ENCODE measurements at regions not wholly inside any gene's neighbourhood (a gene's known extent, or its start where the extent isn't known, plus 50 kb on each side); places are given as distances from the start of the nearest gene placed in this dataset.
"Not testable (repeated sequence)": the region's sequence is repeated elsewhere in the genome, so short reads cannot be mapped to it uniquely, and the experiment has no call there.

- DNase-seq (ENCODE audit: low spot score) = no peak
- ATAC-seq = no peak
- intact Hi-C loops (cut with DNase I) = loop anchor here (5.0 kb wide), 1 partner anchor 127 kb away; no protein-coding TSS in a partner anchor
Observed at GRCh38 chr2:64914735-64915509, 74.3 kb upstream of the SLC1A4 start.

GRCh38 chr2:64915510-64915900 lies 73.7 kb upstream of the SLC1A4 start:
- intact Hi-C loops (cut with DNase I) = loop anchor here (5.0 kb wide), 1 partner anchor 127 kb away; no protein-coding TSS in a partner anchor
- no peak for ATAC-seq
- no peak for DNase-seq (ENCODE audit: low spot score)

- intact Hi-C loops (cut with DNase I) = loop anchor here (5.0 kb wide), 1 partner anchor 124 kb away; no protein-coding TSS in a partner anchor
- no peak for DNase-seq (ENCODE audit: low spot score)
- no peak for ATAC-seq
Observed at GRCh38 chr2:64918220-64918886, 70.8 kb upstream of the SLC1A4 start.

- intact Hi-C loops (cut with DNase I) = loop anchor here (5.0 kb wide), 1 partner anchor 123 kb away; no protein-coding TSS in a partner anchor
- ATAC-seq (no peak), DNase-seq (ENCODE audit: low spot score) (no peak)
Observed at GRCh38 chr2:64919261-64919660, 69.9 kb upstream of the SLC1A4 start.

- ATAC-seq (no peak), DNase-seq (ENCODE audit: low spot score) (no peak)
- intact Hi-C loops (cut with DNase I) = no loop called here
Observed at GRCh38 chr2:64922482-64923384, 66.5 kb upstream of the SLC1A4 start.

GRCh38 chr2:64923385-64923710 lies 65.9 kb upstream of the SLC1A4 start:
- intact Hi-C loops (cut with DNase I) = no loop called here
- DNase-seq (ENCODE audit: low spot score) (no peak), ATAC-seq (no peak)

GRCh38 chr2:64924170-64924934 lies 64.8 kb upstream of the SLC1A4 start:
- intact Hi-C loops (cut with DNase I) = no loop called here
- no peak for DNase-seq (ENCODE audit: low spot score)
- peak; percentile 30 for ATAC-seq

- DNase-seq (ENCODE audit: low spot score); intact Hi-C loops (cut with DNase I); ATAC-seq: not testable (repeated sequence)
Observed at GRCh38 chr2:64925930-64926722, 63.1 kb upstream of the SLC1A4 start.

- intact Hi-C loops (cut with DNase I) = no loop called here
- ATAC-seq (no peak), DNase-seq (ENCODE audit: low spot score) (no peak)
Observed at GRCh38 chr2:64928813-64929212, 60.4 kb upstream of the SLC1A4 start.

- ATAC-seq (no peak), DNase-seq (ENCODE audit: low spot score) (no peak)
- intact Hi-C loops (cut with DNase I) = no loop called here
Observed at GRCh38 chr2:64929333-64929732, 59.9 kb upstream of the SLC1A4 start.

GRCh38 chr2:64930258-64930671 lies 58.9 kb upstream of the SLC1A4 start:
- ATAC-seq = no peak
- intact Hi-C loops (cut with DNase I) = no loop called here
- no peak for DNase-seq (ENCODE audit: low spot score)

GRCh38 chr2:64931246-64932115 lies 57.7 kb upstream of the SLC1A4 start:
- no peak for DNase-seq (ENCODE audit: low spot score)

GRCh38 chr2:64932116-64932370 lies 57.2 kb upstream of the SLC1A4 start:
- no peak for DNase-seq (ENCODE audit: low spot score)
- intact Hi-C loops (cut with DNase I) = no loop called here
- no peak for ATAC-seq

More at GRCh38 chr2:64931246-64932115, 57.7 kb upstream of the SLC1A4 start:
- intact Hi-C loops (cut with DNase I) = no loop called here
- no peak for ATAC-seq

GRCh38 chr2:64932371-64933216 lies 56.6 kb upstream of the SLC1A4 start:
- no peak for DNase-seq (ENCODE audit: low spot score)
- peak; percentile 45 for ATAC-seq
- intact Hi-C loops (cut with DNase I) = no loop called here

- intact Hi-C loops (cut with DNase I) = no loop called here
- no peak for DNase-seq (ENCODE audit: low spot score)
- no peak for ATAC-seq
Observed at GRCh38 chr2:64934530-64934929, 54.7 kb upstream of the SLC1A4 start.

- DNase-seq (ENCODE audit: low spot score) = no peak
- ATAC-seq = no peak
- intact Hi-C loops (cut with DNase I) = no loop called here
Observed at GRCh38 chr2:64936809-64937208, 52.4 kb upstream of the SLC1A4 start.
